Stimulated activated naive CD8-positive, alpha-beta T cell treated with anti-CD3 and anti-CD28 coated beads, Interleukin-15, amount 100 ng/mL, for 72 hours (primary cell): ENCODE measurements at regions not wholly inside any gene's neighbourhood (a gene's known extent, or its start where the extent isn't known, plus 50 kb on each side); places are given as distances from the start of the nearest gene placed in this dataset.

ENCODE experiments used
- ATAC-seq: fragments of 150-1000 bp; cut with Tn5 transposase; 2 replicates; pipeline ENCODE4 v1.10.0; 2021; ENCODE audit warnings: mild to moderate bottlenecking, moderate library complexity
- DNase-seq, 2 donors: peaks; one replicate each; pipeline ENCODE4 v3.0.0; 2021 to 2022
- H3K27ac Mint-ChIP-seq, 2 donors: one replicate each; pipeline ENCODE4 v1.8.0; 2022; ENCODE audit warnings: mild to moderate bottlenecking in 2 of 2, mixed read lengths in 2 of 2, moderate library complexity in 2 of 2
- H3K27me3 Mint-ChIP-seq: one replicate; pipeline ENCODE4 v1.8.0; 2022; ENCODE audit warnings: mixed read lengths
- H3K4me1 Mint-ChIP-seq: one replicate; pipeline ENCODE4 v1.8.0; 2022; ENCODE audit warnings: mild to moderate bottlenecking, mixed read lengths
- H3K4me3 Mint-ChIP-seq, 2 donors: one replicate each; pipeline ENCODE4 v1.8.0; 2022; ENCODE audit warnings: mild to moderate bottlenecking in 2 of 2, mixed read lengths in 2 of 2, moderate library complexity in 1 of 2
- H3K9me3 Mint-ChIP-seq, 2 donors: one replicate each; pipeline ENCODE4 v1.8.0; 2022; ENCODE audit warnings: mixed read lengths in 2 of 2

- no peak overlapping the region for H3K27ac Mint-ChIP-seq
- peaks cover 18% of the 10 kb centered on the region for H3K27me3 Mint-ChIP-seq
- peaks cover 11% of the 10 kb centered on the region for H3K4me1 Mint-ChIP-seq
- peaks cover 0 to 7% of the 10 kb centered on the region in 2 donors for H3K9me3 Mint-ChIP-seq
- no peak overlapping the region for H3K4me3 Mint-ChIP-seq
- DNase-seq (no peak), ATAC-seq (no peak)
Measured at GRCh38 chr9:86718388-86719049, 228.8 kb downstream of the GAS1 start.

GRCh38 chr9:86716326-86716922 lies 230.9 kb downstream of the GAS1 start:
- DNase-seq (no peak), ATAC-seq (no peak)
- no peak overlapping the region for H3K27ac Mint-ChIP-seq
- peaks cover 18% of the 10 kb centered on the region for H3K27me3 Mint-ChIP-seq
- H3K9me3 Mint-ChIP-seq, result peaks cover 0 to 7% of the 10 kb centered on the region in 2 donors
- peaks cover under 1% of the 10 kb centered on the region for H3K4me1 Mint-ChIP-seq
- no peak overlapping the region for H3K4me3 Mint-ChIP-seq

GRCh38 chr9:86714999-86715398 lies 232.3 kb downstream of the GAS1 start:
- Mint-ChIP-seq H3K4me3 (no peak overlapping the region), H3K4me1 (no peaks in the 10 kb centered on the region), H3K9me3 (peaks cover 0 to 7% of the 10 kb centered on the region in 2 donors), H3K27me3 (peaks cover 18% of the 10 kb centered on the region), H3K27ac (no peak overlapping the region)
- ATAC-seq (no peak), DNase-seq (no peak)

GRCh38 chr9:86713970-86714369 lies 233.3 kb downstream of the GAS1 start:
- no peak overlapping the region for H3K4me3 Mint-ChIP-seq
- no peak overlapping the region for H3K27ac Mint-ChIP-seq
- ATAC-seq, result no peak
- H3K4me1 Mint-ChIP-seq, result no peaks in the 10 kb centered on the region
- no peak for DNase-seq
- H3K9me3 Mint-ChIP-seq, result peaks cover 0 to 7% of the 10 kb centered on the region in 2 donors
- H3K27me3 Mint-ChIP-seq, result peaks cover 18% of the 10 kb centered on the region

- DNase-seq (no peak), ATAC-seq (no peak)
- no peak overlapping the region for H3K27ac Mint-ChIP-seq
- no peaks in the 10 kb centered on the region for H3K4me1 Mint-ChIP-seq
- H3K27me3 Mint-ChIP-seq, result peaks cover 18% of the 10 kb centered on the region
- peaks cover 0 to 7% of the 10 kb centered on the region in 2 donors for H3K9me3 Mint-ChIP-seq
- no peak overlapping the region for H3K4me3 Mint-ChIP-seq
Measured at GRCh38 chr9:86713470-86713869, 233.8 kb downstream of the GAS1 start.

GRCh38 chr9:86708918-86709835 lies 238.1 kb downstream of the GAS1 start:
- Mint-ChIP-seq H3K4me1 (no peaks in the 10 kb centered on the region), H3K4me3 (no peak overlapping the region), H3K27me3 (peaks cover 9% of the 10 kb centered on the region), H3K27ac (no peak overlapping the region), H3K9me3 (no peaks in the 10 kb centered on the region)
- DNase-seq (no peak), ATAC-seq (no peak)

- Mint-ChIP-seq H3K27me3 (peaks cover 9% of the 10 kb centered on the region), H3K27ac (no peak overlapping the region), H3K9me3 (no peaks in the 10 kb centered on the region), H3K4me3 (no peak overlapping the region), H3K4me1 (no peaks in the 10 kb centered on the region)
- DNase-seq, result no peak
- ATAC-seq, result no peak
Measured at GRCh38 chr9:86707932-86708510, 239.3 kb downstream of the GAS1 start.

- H3K9me3 Mint-ChIP-seq, result no peaks in the 10 kb centered on the region
- H3K27me3 Mint-ChIP-seq, result peaks cover 9% of the 10 kb centered on the region
- ATAC-seq, result no peak
Measured at GRCh38 chr9:86706391-86706790, 240.9 kb downstream of the GAS1 start.

GRCh38 chr9:86705490-86705889 lies 241.8 kb downstream of the GAS1 start:
- H3K27ac Mint-ChIP-seq, result no peak overlapping the region
- H3K27me3 Mint-ChIP-seq, result peaks cover 9% of the 10 kb centered on the region
- ATAC-seq (no peak), DNase-seq (no peak)
- no peaks in the 10 kb centered on the region for H3K9me3 Mint-ChIP-seq
- H3K4me1 Mint-ChIP-seq, result no peaks in the 10 kb centered on the region
- no peak overlapping the region for H3K4me3 Mint-ChIP-seq

More at GRCh38 chr9:86706391-86706790, 240.9 kb downstream of the GAS1 start:
- DNase-seq, result no peak
- H3K4me1 Mint-ChIP-seq, result no peaks in the 10 kb centered on the region
- no peak overlapping the region for H3K27ac Mint-ChIP-seq
- no peak overlapping the region for H3K4me3 Mint-ChIP-seq

GRCh38 chr9:86703346-86703745 lies 244.0 kb downstream of the GAS1 start:
- Mint-ChIP-seq H3K4me3 (no peak overlapping the region), H3K27ac (no peak overlapping the region), H3K4me1 (no peaks in the 10 kb centered on the region), H3K9me3 (no peaks in the 10 kb centered on the region), H3K27me3 (peaks cover 9% of the 10 kb centered on the region)
- DNase-seq, result no peak
- no peak for ATAC-seq

- ATAC-seq (no peak), DNase-seq (no peak)
- H3K4me1 Mint-ChIP-seq, result no peaks in the 10 kb centered on the region
- no peak overlapping the region for H3K4me3 Mint-ChIP-seq
- H3K27me3 Mint-ChIP-seq, result peaks cover 9% of the 10 kb centered on the region
- H3K27ac Mint-ChIP-seq, result no peak overlapping the region
- no peaks in the 10 kb centered on the region for H3K9me3 Mint-ChIP-seq
Measured at GRCh38 chr9:86700629-86701028, 246.7 kb downstream of the GAS1 start.

- no peak overlapping the region for H3K4me3 Mint-ChIP-seq
- no peaks in the 10 kb centered on the region for H3K27me3 Mint-ChIP-seq
- ATAC-seq (no peak), DNase-seq (no peak)
- H3K4me1 Mint-ChIP-seq, result no peaks in the 10 kb centered on the region
- H3K27ac Mint-ChIP-seq, result no peak overlapping the region
- H3K9me3 Mint-ChIP-seq, result no peaks in the 10 kb centered on the region
Measured at GRCh38 chr9:86697999-86698398, 249.3 kb downstream of the GAS1 start.

GRCh38 chr9:86697213-86697612 lies 250.1 kb downstream of the GAS1 start:
- DNase-seq (no peak), ATAC-seq (no peak)
- no peak overlapping the region for H3K4me3 Mint-ChIP-seq
- H3K27ac Mint-ChIP-seq, result no peak overlapping the region
- H3K4me1 Mint-ChIP-seq, result no peaks in the 10 kb centered on the region
- no peaks in the 10 kb centered on the region for H3K9me3 Mint-ChIP-seq
- no peaks in the 10 kb centered on the region for H3K27me3 Mint-ChIP-seq

GRCh38 chr9:86695910-86696424 lies 251.3 kb downstream of the GAS1 start:
- Mint-ChIP-seq H3K9me3 (no peaks in the 10 kb centered on the region), H3K4me3 (no peak overlapping the region), H3K27ac (no peak overlapping the region), H3K27me3 (no peaks in the 10 kb centered on the region), H3K4me1 (no peaks in the 10 kb centered on the region)
- DNase-seq (no peak), ATAC-seq (no peak)

GRCh38 chr9:86690034-86690433 lies 257.3 kb downstream of the GAS1 start:
- ATAC-seq (no peak), DNase-seq (no peak)

More at GRCh38 chr9:86690034-86690433, 257.3 kb downstream of the GAS1 start:
- Mint-ChIP-seq H3K4me1 (no peaks in the 10 kb centered on the region), H3K27me3 (no peaks in the 10 kb centered on the region), H3K27ac (no peak overlapping the region), H3K4me3 (no peak overlapping the region), H3K9me3 (no peaks in the 10 kb centered on the region)
